Duodenal mucosa (tissue), 2 donors: ENCODE measurements at regions not wholly inside any gene's neighbourhood (a gene's known extent, or its start where the extent isn't known, plus 50 kb on each side); places are given as distances from the start of the nearest gene placed in this dataset.

ENCODE experiments used
- H3K27ac ChIP-seq: one replicate; pipeline ENCODE4 v1.7.0; 2013; ENCODE audit warnings: low read depth, low read length
- H3K27me3 ChIP-seq, 2 donors: one replicate each; pipeline ENCODE4 v1.7.0; 2013; ENCODE audit warnings: low read length in 2 of 2, control low read depth in 1 of 2; ENCODE audit not compliant: insufficient read depth in 2 of 2, control insufficient read depth in 1 of 2
- H3K36me3 ChIP-seq, 2 donors: one replicate each; pipeline ENCODE4 v1.7.0; 2013; ENCODE audit warnings: low read length in 2 of 2, control low read depth in 1 of 2; ENCODE audit not compliant: insufficient read depth in 2 of 2, control insufficient read depth in 1 of 2
- H3K4me1 ChIP-seq, 2 donors: one replicate each; pipeline ENCODE4 v1.7.0; 2013; ENCODE audit warnings: low read length in 2 of 2, control low read depth in 1 of 2; ENCODE audit not compliant: insufficient read depth in 2 of 2, control insufficient read depth in 1 of 2
- H3K4me3 ChIP-seq, 2 donors: one replicate each; pipeline ENCODE4 v1.7.0; 2013; ENCODE audit warnings: low read length in 2 of 2, low read depth in 1 of 2
- H3K9ac ChIP-seq, 2 donors: one replicate each; pipeline ENCODE4 v1.7.0; 2013; ENCODE audit warnings: low read length in 2 of 2, low read depth in 1 of 2
- H3K9me3 ChIP-seq, 2 donors: one replicate each; pipeline ENCODE4 v1.7.0; 2013; ENCODE audit warnings: low read length in 2 of 2, control low read depth in 1 of 2; ENCODE audit not compliant: control insufficient read depth in 1 of 2

DNA sequence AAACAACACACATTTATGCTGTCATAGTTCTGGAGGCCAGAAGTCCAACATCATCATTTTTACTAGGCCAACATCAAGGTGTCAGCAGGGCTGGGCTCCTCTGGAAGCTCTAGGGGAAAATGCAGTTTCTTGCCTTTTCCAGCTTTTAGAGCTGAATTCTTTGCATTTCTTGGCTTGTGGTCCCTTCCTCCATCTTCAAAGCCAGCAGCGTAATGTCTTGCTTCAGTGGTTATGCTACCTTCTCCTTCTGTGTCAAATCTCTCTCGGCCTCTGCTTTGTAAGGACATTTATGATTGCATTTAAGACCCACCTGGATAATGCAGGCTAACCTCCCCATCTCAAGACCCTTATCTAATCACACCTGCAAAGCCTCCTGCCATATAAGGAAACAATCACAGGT is 66.5 kb upstream of the ANKRD1 start:
- H3K4me1 ChIP-seq, result no peaks in the 10 kb centered on the region
- H3K27ac ChIP-seq, result no peak overlapping the region
- H3K9me3 ChIP-seq, result no peaks in the 10 kb centered on the region
- no peaks in the 10 kb centered on the region for H3K27me3 ChIP-seq
- H3K4me3 ChIP-seq, result no peak overlapping the region
- no peaks in the 10 kb centered on the region for H3K36me3 ChIP-seq
- no peak overlapping the region for H3K9ac ChIP-seq

DNA sequence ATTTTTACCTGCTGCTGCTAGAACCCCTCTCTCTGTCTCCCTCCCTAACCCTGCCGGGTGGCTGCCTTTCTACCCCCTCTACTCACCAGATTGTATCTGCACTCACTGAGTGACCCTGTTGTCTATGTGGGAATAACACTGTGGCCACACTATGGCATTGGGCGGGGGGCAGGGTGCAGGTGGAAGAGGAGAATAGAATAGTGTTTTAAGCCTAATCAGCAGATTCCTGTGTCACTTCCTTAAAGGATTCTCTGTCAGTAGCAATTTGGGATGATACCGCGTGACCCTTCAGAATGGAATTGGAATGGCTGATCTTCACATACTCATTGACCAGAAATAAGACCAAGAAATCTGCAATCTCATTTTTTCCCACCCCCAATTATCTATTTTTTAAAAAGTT is 67.1 kb upstream of the ANKRD1 start:
- H3K27me3 ChIP-seq, result no peaks in the 10 kb centered on the region
- no peaks in the 10 kb centered on the region for H3K9me3 ChIP-seq
- no peak overlapping the region for H3K27ac ChIP-seq
- no peak overlapping the region for H3K9ac ChIP-seq
- no peaks in the 10 kb centered on the region for H3K4me1 ChIP-seq
- H3K36me3 ChIP-seq, result no peaks in the 10 kb centered on the region
- no peak overlapping the region for H3K4me3 ChIP-seq

DNA sequence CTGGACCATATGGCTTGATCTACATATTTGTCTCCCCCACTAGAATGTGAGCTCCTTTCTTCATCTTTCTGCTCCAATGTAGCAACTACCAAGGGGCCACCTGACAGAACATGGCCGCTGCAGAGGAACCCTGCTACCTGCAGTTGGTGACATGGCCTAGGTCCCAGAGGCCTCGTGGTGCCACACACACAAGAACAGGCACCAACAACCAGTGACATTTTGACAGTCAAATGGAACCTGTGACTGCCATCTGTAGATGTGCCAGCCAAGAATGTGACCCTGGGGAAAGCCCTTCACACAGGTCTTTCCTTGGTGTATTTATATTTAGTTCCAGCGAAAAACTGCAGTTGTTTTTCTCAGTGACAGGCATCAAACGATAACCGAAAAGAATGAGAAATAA is 67.9 kb upstream of the ANKRD1 start:
- Histone ChIP-seq H3K27ac (no peak overlapping the region), H3K4me3 (no peak overlapping the region), H3K9me3 (no peaks in the 10 kb centered on the region), H3K27me3 (no peaks in the 10 kb centered on the region), H3K4me1 (no peaks in the 10 kb centered on the region), H3K9ac (no peak overlapping the region), H3K36me3 (no peaks in the 10 kb centered on the region)

DNA sequence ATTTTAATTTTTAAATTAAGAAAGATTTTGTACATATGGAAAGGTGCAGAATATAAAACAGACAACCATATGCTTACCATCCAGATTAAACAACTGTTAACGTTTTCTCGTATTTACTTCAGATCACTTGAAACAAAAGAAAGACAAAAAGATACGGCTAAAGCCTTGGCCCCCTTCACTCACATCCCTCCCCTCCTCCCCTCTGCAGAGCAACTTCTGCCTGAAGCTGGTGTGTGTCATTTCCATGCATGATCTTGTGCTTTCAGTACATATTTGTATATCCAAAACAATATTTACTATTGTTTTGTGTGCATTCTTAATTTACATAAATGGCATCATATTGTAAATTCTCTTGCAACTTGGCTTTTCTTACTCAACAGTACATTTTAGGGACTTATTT is 68.5 kb upstream of the ANKRD1 start:
- Histone ChIP-seq H3K4me1 (no peaks in the 10 kb centered on the region), H3K9me3 (no peaks in the 10 kb centered on the region), H3K27ac (no peak overlapping the region), H3K27me3 (no peaks in the 10 kb centered on the region), H3K9ac (no peak overlapping the region), H3K4me3 (no peak overlapping the region), H3K36me3 (no peaks in the 10 kb centered on the region)

DNA sequence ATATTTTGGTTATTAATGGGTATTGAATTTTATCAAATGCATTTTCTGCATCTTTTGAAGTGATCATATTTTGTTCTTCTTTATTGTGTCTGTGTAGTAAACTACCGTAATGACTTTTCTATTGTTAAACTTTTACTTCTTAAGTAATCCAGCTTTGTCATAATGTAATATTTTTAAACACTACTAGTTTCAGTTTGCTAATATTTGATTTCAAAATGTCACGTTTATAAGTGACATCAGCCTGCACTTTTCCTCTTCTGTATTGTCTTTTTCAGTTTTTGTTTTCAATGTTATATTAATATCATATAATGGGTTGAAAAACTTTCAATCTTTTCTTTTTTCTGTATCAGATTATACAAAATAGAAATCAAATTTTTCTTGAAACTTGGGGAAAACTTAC is 71.6 kb upstream of the ANKRD1 start:
- H3K9me3 ChIP-seq, result no peaks in the 10 kb centered on the region
- H3K4me3 ChIP-seq, result no peak overlapping the region
- H3K27me3 ChIP-seq, result no peaks in the 10 kb centered on the region
- no peak overlapping the region for H3K27ac ChIP-seq
- H3K4me1 ChIP-seq, result no peaks in the 10 kb centered on the region
- no peaks in the 10 kb centered on the region for H3K36me3 ChIP-seq
- no peak overlapping the region for H3K9ac ChIP-seq

DNA sequence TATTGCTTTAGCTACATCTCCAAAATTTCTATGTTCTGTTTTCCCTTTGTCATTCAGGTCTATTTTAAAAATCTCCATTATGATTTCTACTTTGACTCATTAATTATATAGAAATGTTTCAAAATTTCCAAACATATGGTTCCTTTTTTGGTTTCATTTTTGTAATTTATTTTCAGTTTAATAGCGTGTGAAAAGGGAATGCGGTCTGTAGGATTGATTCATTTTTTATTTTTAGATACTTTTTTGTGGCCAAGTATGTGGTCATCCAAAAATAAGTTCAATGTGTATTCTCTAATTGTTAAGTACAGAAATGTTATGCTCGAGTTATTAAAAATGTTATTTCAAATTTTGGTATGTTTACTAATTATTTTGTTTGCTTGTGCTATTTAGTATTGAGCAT is 72.5 kb upstream of the ANKRD1 start:
- H3K27ac ChIP-seq, result no peak overlapping the region
- no peak overlapping the region for H3K9ac ChIP-seq
- no peaks in the 10 kb centered on the region for H3K9me3 ChIP-seq
- H3K4me3 ChIP-seq, result no peak overlapping the region
- H3K27me3 ChIP-seq, result no peaks in the 10 kb centered on the region
- H3K4me1 ChIP-seq, result no peaks in the 10 kb centered on the region
- no peaks in the 10 kb centered on the region for H3K36me3 ChIP-seq

DNA sequence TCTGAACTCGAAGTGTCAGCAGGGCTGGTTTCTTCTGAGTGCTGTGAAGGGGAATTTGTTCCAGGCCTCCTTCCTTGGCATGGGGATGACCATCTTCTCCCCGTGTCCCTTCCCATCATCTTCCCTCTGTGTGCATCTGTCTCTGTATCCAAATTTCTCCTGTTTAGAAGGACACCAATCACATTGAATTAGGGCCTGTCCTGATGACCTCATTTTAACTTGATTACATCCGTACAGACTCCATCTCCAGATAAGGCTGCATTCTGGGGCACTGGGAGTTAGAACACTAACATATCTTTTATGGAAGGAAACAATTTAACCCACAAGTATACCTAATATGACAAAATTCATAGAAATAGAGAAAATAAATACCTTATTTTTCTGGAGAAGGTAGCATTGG is 76.8 kb upstream of the ANKRD1 start:
- Histone ChIP-seq H3K27me3 (no peaks in the 10 kb centered on the region), H3K9ac (no peak overlapping the region), H3K4me3 (no peak overlapping the region), H3K27ac (no peak overlapping the region), H3K4me1 (no peaks in the 10 kb centered on the region), H3K9me3 (no peaks in the 10 kb centered on the region), H3K36me3 (no peaks in the 10 kb centered on the region)

DNA sequence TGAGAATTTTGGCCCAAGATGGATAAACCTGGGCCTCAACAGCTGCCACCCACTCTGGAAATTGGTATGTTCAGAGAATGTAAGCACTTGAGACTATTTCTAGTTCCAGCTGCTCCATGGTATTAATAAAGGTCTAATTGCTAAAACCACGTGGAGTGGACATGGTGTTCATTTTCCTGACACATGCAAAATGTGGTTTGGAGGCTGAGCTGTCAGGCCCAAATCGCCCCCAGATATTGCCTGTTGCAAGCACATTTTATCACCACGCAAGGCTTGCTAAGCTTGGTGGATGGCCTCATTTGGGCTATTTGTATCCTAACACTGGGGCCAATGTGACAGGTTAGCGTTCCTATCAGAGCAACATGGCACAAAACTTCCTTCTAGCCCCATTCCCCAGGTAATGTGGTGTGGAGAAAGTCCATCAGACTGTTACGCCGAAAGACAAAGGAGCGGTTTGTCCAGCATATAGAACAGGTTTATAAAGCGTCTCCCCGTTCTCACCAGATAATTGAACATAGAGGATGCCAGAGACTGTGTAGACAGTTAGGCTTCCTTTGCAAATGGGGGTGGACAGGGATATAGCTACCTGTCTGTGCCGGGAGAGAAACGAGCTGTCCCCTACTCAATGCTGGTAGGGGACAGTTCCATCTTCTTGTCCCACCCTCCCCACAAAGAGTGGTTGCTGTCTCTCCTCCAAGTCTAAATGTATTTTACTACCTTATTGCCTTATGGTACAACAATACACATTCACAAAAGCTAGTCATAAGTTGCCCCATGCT is 78.0 kb upstream of the ANKRD1 start:
- Histone ChIP-seq H3K36me3 (no peaks in the 10 kb centered on the region), H3K9ac (no peak overlapping the region), H3K27ac (no peak overlapping the region), H3K4me3 (no peak overlapping the region), H3K9me3 (no peaks in the 10 kb centered on the region), H3K27me3 (no peaks in the 10 kb centered on the region), H3K4me1 (no peaks in the 10 kb centered on the region)

DNA sequence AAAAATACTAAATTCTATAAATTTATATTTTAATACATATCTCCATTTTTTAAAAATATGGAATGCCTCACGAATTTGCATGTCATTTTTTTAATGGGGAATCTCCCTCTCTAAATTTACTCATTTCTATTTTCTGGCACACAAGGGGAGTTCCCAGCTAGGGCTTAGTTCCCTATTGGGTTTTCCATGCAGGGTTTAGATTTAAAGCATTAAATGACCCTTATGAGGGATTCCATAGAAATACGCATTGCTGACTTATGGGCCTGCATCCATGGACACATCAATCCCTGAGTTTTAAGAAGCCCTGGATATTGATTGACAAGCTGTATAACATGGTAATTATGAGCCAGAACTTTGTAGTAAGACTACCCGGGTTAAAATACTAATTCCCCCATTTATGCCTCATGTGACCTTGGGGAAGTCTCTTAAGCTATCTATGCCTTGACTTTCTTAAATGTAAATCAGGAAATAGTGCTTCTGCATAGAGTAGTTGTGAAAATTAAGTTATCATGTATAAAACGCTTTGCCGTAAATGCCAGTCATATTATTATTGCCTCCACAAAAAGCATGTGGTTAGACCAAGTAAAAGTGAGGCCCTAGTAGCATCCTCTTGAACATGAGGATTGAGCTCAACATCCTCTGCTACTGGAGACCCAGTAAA is 78.8 kb upstream of the ANKRD1 start:
- Histone ChIP-seq H3K9me3 (no peaks in the 10 kb centered on the region), H3K9ac (no peak overlapping the region)

DNA sequence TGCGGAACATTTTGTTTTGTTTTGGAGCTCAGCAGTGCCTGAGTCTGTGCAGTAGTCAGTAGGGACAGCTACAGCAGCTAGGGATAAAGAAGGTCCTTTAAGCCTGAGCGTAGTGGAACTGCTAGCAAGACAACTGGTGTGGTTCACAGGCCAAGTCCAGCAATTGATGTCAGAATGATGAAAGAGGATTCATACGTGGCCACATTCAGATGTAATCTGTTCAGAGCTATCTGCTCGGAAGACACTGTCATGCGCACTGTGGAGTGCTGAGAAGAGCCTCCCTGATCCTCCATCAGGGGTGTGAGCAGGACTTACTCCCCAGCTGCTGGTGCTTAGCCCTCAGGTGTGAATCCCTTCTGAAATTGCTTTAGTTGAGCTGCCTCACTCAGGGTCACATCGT is 79.6 kb upstream of the ANKRD1 start:
- Histone ChIP-seq H3K36me3 (no peaks in the 10 kb centered on the region), H3K4me3 (no peak overlapping the region), H3K9ac (no peak overlapping the region), H3K27me3 (no peaks in the 10 kb centered on the region), H3K27ac (no peak overlapping the region), H3K9me3 (no peaks in the 10 kb centered on the region), H3K4me1 (no peaks in the 10 kb centered on the region)

More for the DNA sequence above, 78.8 kb upstream of the ANKRD1 start:
- H3K4me1 ChIP-seq, result no peaks in the 10 kb centered on the region
- H3K27me3 ChIP-seq, result no peaks in the 10 kb centered on the region
- no peaks in the 10 kb centered on the region for H3K36me3 ChIP-seq
- no peak overlapping the region for H3K27ac ChIP-seq
- no peak overlapping the region for H3K4me3 ChIP-seq
